GM23338 (cell line): ENCODE measurements at regions not wholly inside any gene's neighbourhood (a gene's known extent, or its start where the extent isn't known, plus 50 kb on each side); places are given as distances from the start of the nearest gene placed in this dataset.

Experiments used
- CREB1 ChIP-seq: fragments of 250-450 bp; sonication (Bioruptor Pico); IDR thresholded peaks from 2 replicates; pipeline ENCODE4 v1.5.0; 2020; ENCODE audit warnings: low read depth, mild to moderate bottlenecking, moderate library complexity
- CTCF ChIP-seq, 2 experiments: fragments of 200-600 bp in 1 of 2; sonication (generic) in 1 of 2; conservative IDR thresholded peaks; 2 replicates each; pipeline versions ENCODE4 v1.5.1 to v1.6.1; 2016 to 2017; ENCODE audit warnings: antibody characterized with exemption in 2 of 2, low read depth in 2 of 2, mild to moderate bottlenecking in 2 of 2, moderate library complexity in 1 of 2
- ETS1 ChIP-seq: IDR thresholded peaks from 2 replicates; pipeline ENCODE4 v1.6.1; 2016; ENCODE audit warnings: antibody characterized with exemption
- EZH2 ChIP-seq: fragments of 200-600 bp; sonication (generic); IDR thresholded peaks from one replicate; pipeline ENCODE4 v1.8.0; 2017; ENCODE audit warnings: antibody characterized with exemption, mild to moderate bottlenecking, low read depth; ENCODE audit not compliant: unreplicated experiment
- EZH2phosphoT487 ChIP-seq: fragments of 200-600 bp; sonication (generic); IDR thresholded peaks from one replicate; pipeline ENCODE4 v1.8.1; 2018; ENCODE audit warnings: antibody characterized with exemption; ENCODE audit not compliant: unreplicated experiment
- JUNB ChIP-seq: IDR thresholded peaks from one replicate; pipeline ENCODE4 v1.6.1; 2016; ENCODE audit warnings: antibody characterized with exemption; ENCODE audit not compliant: unreplicated experiment
- POLR2AphosphoS5 ChIP-seq: IDR thresholded peaks from 2 replicates; pipeline ENCODE4 v1.6.1; 2016; ENCODE audit warnings: antibody characterized with exemption, low read depth
- REST ChIP-seq: IDR thresholded peaks from one replicate; pipeline ENCODE4 v1.6.1; 2018; ENCODE audit warnings: antibody characterized with exemption; ENCODE audit not compliant: unreplicated experiment
- ZNF331 ChIP-seq: fragments of 250-450 bp; sonication (Bioruptor Pico); IDR thresholded peaks from 2 replicates; pipeline ENCODE4 v1.5.0; 2020; ENCODE audit warnings: low read depth, mild to moderate bottlenecking, moderate library complexity

GRCh38 chr1:68930101-68930500, 433.2 kb upstream of the DEPDC1 start:
- TF ChIP-seq CTCF (conservative IDR thresholded peaks at IDR 0.05; ENCODE audit: low read depth in 2 of 2) (no peak), POLR2AphosphoS5 (no peak), EZH2 (no peak), EZH2phosphoT487 (no peak), REST (no peak), ETS1 (no peak), JUNB (no peak), CREB1 (CRISPR knock-in tag) (no peak), ZNF331 (CRISPR knock-in tag) (no peak)
